C1 segment of cervical spinal cord (tissue), 14 donors: ENCODE measurements at regions not wholly inside any gene's neighbourhood (a gene's known extent, or its start where the extent isn't known, plus 50 kb on each side); places are given as distances from the start of the nearest gene placed in this dataset.
A peak's percentile ranks its signal among the peaks of the same experiment; 100 is the strongest.
"Not testable (repeated sequence)": the region's sequence is repeated elsewhere in the genome, so short reads cannot be mapped to it uniquely, and the experiment has no call there.

ENCODE experiments used
- DNase-seq, 14 donors: peaks; one replicate each; lab custom pipeline; 2025; lab: John Stamatoyannopoulos, UW

DNA sequence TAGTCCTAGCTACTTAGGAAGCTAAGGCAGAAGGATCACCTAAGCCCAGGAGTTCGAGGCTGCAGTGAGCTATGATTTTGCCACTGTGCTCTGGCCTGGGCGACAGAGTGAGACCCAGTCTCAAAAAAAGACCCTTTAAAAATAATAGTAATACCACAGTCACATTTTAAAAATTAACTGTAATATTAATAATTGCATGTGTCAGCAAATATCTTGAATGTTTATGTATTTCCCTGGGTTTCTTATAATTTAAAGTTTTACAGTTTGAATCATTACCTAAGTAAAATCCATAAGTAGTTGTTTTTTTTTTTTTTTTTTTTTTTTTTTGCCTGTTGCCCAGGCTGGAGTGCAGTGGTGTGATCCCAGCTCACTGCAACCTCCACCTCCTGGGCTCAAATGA, 69.2 kb downstream of the LYZL2 start:
- no peak for DNase-seq

- peak in 1 of 14 donors; percentile 1 for DNase-seq
These were observed 70.4 kb downstream of the LYZL2 start for GRCh38 chr10:30559180-30559579.

GRCh38 chr10:30558411-30558810, 71.1 kb downstream of the LYZL2 start:
- DNase-seq: no peak

GRCh38 chr10:30557884-30558283, 71.7 kb downstream of the LYZL2 start:
- no peak for DNase-seq

- DNase-seq: no peak
These were observed 73.4 kb downstream of the LYZL2 start for GRCh38 chr10:30556189-30556588.

DNA sequence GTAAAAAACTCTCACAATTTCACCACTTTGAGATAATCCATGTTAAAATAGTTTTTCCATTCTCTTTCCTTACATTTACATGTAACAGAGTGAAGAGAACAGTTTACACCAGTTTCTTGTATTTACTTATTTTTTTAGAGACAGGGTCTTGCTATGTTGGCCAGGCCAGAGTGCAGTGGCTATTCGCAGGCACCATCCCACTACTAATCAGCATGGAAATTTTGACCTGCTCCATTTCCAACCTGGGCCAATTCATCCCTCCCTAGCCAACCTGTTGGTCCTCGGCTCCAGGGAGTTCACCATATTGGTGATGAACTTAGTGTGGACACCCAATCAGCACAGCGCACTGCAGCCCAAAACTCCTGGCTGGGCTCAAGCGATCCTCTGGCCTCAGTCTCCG, 74.1 kb downstream of the LYZL2 start:
- no peak for DNase-seq

- DNase-seq: no peak
These were observed 75.1 kb downstream of the LYZL2 start for GRCh38 chr10:30554440-30554825.

DNA sequence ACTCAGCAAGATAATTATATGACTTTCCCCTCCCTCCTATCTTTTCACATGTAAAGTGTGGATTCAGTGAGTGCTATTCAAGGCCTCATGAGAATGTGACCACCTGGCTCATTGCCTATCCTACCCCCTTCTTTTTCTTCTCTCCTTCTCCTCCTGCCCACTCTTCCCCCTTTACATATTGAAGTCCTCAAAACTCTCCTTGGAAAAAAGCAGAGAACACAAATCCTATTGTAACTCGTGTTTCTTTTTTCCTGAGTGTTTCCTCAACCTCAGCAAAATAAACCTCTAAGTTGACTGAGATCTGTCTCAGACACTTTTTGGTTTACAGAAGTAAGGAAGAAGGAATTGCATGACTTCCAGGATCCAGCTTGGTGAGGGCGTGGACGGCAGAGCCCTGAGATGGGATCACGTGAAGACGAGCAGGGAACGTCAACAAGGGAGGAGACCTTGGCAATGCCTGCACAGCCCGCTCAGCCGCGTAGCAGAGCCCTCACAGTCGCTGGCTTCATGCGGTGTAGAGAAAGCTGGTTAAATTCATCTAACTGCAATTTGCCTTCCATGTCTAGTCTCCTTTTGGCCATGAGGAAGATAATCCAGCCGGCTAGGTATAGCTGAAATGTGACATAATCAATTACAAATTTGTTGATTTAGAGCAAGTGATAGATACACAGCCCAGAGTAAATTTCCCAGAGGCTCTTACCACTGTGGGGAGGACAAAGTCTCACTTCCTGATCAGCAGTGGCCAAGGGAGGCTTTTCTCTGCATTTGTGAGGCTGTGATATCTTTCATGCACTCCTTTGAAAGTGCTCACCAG, 75.7 kb downstream of the LYZL2 start:
- DNase-seq: peak in 4 of 14 donors; percentile 4 to 12 (median 5)

DNA sequence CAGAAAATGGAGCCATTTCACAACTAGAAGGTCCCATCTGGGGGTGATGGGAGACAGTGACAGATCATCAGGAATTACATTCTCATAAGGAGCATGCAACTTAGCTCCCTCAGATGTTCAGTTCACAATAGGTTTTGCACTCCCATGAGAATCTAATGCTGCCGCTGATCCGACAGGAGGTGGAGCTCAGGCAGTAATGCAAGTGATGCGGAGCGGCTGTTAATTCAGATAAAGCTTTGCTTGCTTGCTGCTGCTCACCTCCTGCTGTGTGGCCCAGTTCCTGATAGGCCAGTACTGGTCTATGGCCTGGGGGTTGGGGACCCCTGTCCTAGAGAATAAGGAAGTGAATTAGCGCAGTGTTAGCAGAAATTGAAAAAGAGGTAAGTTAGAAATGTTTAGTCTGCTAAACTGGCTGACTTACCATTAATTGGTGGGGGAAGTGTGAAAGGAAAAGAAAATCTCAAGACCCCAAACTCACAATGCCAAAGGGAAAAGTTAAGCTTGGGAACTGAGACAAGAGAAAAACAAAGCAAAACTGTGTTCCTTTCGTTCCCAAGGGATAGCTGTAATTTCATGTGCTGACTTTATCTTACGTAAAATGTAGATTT, 76.4 kb downstream of the LYZL2 start:
- DNase-seq: no peak

DNA sequence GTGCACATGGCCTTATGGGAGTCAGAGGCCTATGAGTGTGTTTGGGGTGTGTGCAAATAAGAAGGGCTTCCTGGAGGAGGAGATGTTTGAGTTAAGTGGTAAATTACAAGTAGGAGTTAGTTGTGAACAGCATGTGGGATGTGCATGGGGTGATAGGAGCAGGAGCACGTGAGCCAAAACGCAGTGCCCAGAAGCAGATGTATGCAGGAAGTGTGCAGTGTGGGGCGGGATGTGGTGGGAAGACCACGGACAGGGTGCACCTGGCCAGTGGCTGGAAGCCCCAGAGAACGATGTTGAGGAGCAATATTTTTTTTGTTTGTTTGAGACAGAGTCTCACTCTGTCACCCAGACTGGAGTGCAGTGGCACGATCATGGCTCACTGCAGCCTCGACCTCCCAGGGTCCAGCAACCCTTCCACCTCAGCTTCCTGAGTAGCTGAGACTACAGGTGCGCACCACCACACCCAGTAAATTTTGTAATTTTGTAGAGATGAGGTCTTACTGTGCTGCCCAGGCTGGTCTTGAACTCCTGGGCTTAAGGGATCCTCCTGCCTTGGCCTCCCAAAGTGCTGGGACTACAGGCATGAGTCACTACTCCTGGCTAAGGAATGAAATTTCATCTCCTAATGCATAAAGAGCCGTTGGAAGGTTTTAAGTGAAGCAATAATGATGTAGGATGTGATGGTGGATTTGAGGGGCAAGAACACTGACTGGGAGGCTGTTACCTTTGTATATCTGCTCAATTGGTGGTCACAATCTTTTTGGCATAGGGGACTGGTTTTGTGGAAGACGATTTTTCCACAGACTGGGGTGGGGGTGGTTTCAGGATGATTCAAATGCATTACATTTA, 78.4 kb downstream of the LYZL2 start:
- no peak for DNase-seq

GRCh38 chr10:30549134-30549687, 80.3 kb downstream of the LYZL2 start:
- DNase-seq: not testable (repeated sequence)

GRCh38 chr10:30546511-30546910, 83.0 kb downstream of the LYZL2 start:
- no peak for DNase-seq

DNA sequence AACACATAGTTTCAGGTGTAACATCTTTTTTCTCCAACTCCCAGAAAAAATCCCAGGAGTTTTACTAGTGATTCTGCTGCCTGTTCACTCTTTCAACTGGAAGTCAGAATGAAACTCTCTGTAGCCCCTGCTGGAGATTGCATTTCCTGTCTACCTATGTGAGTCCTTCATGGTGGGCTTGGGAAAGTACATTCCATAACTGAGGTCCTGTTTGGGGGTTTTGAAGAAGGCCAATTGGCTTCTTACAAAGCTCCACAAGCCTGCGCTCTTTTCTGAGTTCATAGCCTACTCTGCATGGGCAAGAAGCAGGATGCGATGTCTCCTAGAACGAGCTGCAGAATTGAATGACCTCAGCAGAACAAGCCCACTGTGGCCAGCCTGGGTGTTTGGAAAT, 86.7 kb downstream of the LYZL2 start:
- DNase-seq: no peak

- DNase-seq: no peak
These were observed 87.3 kb downstream of the LYZL2 start for GRCh38 chr10:30542001-30542894.

- no peak for DNase-seq
These were observed 89.3 kb downstream of the LYZL2 start for GRCh38 chr10:30540276-30540675.

DNA sequence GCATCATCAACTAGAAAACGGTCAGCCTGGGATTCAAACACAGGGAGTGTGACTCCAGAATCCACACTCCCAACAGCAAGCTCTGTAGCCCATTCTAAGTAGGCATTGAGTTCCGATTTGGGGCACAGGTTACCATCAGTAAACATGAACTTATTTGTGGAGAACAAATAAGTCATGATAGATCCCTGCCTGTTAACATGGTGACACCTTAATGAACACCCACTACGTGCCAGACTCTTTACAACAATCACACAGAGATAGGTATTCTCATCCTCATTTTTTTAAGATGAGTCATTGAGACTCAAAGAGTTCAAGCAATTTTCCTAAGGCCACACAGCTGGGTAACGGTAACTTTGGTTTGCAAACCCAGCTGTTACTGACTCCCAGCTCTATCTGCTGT, 91.5 kb downstream of the LYZL2 start:
- no peak for DNase-seq

DNA sequence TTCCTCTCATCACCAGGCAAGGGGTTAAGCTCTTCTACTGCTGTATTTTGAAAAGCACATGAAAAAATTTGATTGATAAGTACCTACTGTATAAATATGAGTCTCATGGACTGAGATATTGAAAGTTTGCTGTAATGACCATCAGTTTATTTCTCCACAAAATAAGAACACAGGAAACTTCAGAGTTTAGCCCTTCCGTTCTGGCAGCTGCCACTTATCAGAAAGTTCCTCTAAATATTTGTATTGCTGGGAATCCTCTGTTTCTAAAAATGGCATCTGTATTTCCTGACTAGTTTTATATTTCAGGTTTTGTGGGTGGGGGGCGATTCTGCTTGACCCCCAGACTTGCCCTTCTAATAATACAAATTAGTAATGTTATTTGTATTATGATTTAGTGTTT, 92.0 kb downstream of the LYZL2 start:
- no peak for DNase-seq

DNA sequence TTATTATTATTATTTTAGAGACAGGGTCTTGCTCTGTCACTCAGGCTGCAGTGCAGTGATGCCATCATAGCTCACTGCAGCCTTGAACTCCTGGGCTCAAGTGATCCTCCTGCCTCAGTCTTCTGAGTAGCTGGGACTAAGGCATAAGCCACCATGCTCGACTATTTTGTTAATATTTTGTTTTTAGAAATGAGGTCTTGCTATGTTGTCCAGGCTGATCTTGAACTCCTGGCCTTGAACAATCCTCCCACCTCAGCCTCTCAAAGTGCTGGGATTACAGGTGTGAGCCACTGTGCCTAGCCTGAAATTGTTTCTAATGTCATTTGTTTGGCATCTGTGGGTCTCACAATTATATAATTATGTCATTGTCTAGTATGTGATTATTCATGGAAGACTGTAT, 92.4 kb downstream of the LYZL2 start:
- DNase-seq: not testable (repeated sequence)

- DNase-seq: no peak
These were observed 93.0 kb downstream of the LYZL2 start for GRCh38 chr10:30536578-30536977.

DNA sequence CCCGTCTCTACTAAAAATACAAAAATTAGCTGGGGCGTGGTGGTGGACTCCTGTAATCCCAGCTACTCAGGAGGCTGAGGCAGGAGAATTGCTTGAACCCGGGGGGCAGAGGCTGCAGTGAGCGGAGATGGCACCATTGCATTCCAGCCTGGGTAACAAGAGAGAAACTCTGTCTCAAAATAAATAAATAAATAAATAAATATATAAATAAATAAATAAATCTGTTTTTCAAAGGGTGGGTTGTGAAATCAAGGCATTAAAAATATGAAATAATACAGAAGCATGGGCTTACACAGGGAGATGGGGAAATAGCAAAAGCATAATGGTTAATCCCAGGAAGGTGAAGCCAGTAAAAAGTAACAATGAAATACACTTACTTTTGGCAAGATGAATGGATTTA, 93.9 kb downstream of the LYZL2 start:
- no peak for DNase-seq
